ENCODE measurements at regions not wholly inside any gene's neighbourhood (a gene's known extent, or its start where the extent isn't known, plus 50 kb on each side); places are given as distances from the start of the nearest gene placed in this dataset.

- TF ChIP-seq REST (IDR thresholded peaks at IDR 0.05; ENCODE audit: borderline replicate concordance in 1 of 2, low read depth in 1 of 2, low read length in 2 of 2), result no peak
Observed at GRCh38 chr16:73354434-73354833, 306.5 kb upstream of the ZFHX3 start (continued).

DNA sequence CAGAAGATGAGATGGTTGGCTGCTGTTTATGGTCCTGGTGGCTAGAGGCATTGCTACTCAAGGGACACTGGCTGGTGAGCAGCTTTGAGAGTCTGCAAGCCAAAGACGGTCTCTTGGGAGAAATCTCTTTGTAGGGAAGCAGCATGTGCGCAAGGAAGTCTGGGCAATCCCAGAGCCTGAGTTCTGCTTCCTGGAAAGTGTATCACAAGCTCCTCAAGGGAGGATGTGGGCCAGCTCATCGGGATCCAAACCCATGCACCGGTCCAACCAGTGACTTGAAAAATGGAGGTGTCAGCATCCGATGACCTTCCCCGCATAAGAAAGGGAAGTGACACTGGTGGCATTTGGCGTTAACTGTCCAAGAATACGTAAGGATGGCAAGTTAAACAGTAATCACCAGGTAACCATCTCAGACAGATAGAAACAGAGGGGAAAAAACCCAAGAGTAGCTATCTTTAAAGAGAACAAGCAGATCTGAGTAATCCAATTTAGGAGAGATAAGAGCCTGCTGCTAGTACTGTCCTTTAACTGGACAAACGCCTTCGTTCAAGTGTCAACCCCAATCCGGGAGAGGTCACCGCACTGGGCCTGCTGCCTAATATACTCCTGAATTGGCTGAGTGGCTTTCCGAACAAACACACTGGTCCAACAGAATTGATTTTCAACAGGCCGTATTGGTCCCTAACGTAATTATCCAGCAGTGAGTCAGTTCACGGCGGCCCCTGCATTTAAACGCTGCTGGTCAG, 303.0 kb upstream of the ZFHX3 start:
- Histone ChIP-seq H3K27me3 (ENCODE audit: control insufficient read depth in 1 of 2, insufficient read depth in 2 of 2, low read length in 2 of 2) (peaks cover 0 to 26% of the 10 kb centered on the region in 2 experiments; a peak in 4 of 5 replicates), H2AFZ (ENCODE audit: low read length) (no peak overlapping the region), H3K79me2 (ENCODE audit: insufficient read depth, low read length) (no peaks in the 10 kb centered on the region), H3K9me3 (ENCODE audit: low read length) (no peaks in the 10 kb centered on the region), H3K27ac (ENCODE audit: extremely low read length, insufficient read depth, low read length) (no peak overlapping the region), H3K9ac (ENCODE audit: insufficient read depth, low read depth, low read length) (no peak overlapping the region), H3K4me1 (ENCODE audit: insufficient read depth, low read length) (no peaks in the 10 kb centered on the region), H3K4me2 (ENCODE audit: low read depth, low read length) (no peak overlapping the region), H4K20me1 (ENCODE audit: insufficient read depth, low read length) (no peaks in the 10 kb centered on the region), H3K4me3 (replicated peaks in 1 of 3; ENCODE audit: insufficient read depth in 1 of 3, low read depth in 2 of 3, low read length in 3 of 3) (no peak overlapping the region), H3K36me3 (replicated peaks in 1 of 2; ENCODE audit: control insufficient read depth in 1 of 2, insufficient read depth in 2 of 2, low read length in 2 of 2) (no peaks in the 10 kb centered on the region)
- 44% methylated on average over 17 of the region's 18 CpGs for WGBS (ENCODE audit: low lambda C conversion rate)
- CTCF ChIA-PET (ENCODE audit: low intra/inter-chr PET ratio, low total read pairs), result no interaction called here
- in situ Hi-C loops (cut with HindIII; ENCODE audit: extremely low pct_ligation_motif_present, low pct_unique_long_range_greater_than_20kb) (no loop called here), intact Hi-C loops (cut with micrococcal nuclease; ENCODE audit: unreplicated experiment) (no loop called here)
- no peak for DNase-seq (ENCODE audit: low spot score)
- POLR2A ChIA-PET, result no interaction called here
- ATAC-seq, result no peak
- no peak for FAIRE-seq
- no TSS peak for BruUV-seq (replicated peaks)
- TF ChIP-seq ZNF160 (CRISPR knock-in tag; IDR thresholded peaks at IDR 0.05) (no peak), YEATS2 (CRISPR knock-in tag; IDR thresholded peaks at IDR 0.05; ENCODE audit: borderline replicate concordance) (no peak), KLF12 (CRISPR knock-in tag; IDR thresholded peaks at IDR 0.05; ENCODE audit: borderline replicate concordance) (no peak), ZNF33A (CRISPR knock-in tag; IDR thresholded peaks at IDR 0.05; ENCODE audit: borderline replicate concordance) (no peak), ZNF577 (CRISPR knock-in tag; IDR thresholded peaks at IDR 0.05; ENCODE audit: borderline replicate concordance, low read depth) (no peak), MATR3 (CRISPR knock-in tag; IDR thresholded peaks at IDR 0.05) (no peak), REST (IDR thresholded peaks at IDR 0.05; ENCODE audit: borderline replicate concordance in 1 of 2, low read depth in 1 of 2, low read length in 2 of 2) (no peak)
- TF ChIP-seq, protein P1, sequence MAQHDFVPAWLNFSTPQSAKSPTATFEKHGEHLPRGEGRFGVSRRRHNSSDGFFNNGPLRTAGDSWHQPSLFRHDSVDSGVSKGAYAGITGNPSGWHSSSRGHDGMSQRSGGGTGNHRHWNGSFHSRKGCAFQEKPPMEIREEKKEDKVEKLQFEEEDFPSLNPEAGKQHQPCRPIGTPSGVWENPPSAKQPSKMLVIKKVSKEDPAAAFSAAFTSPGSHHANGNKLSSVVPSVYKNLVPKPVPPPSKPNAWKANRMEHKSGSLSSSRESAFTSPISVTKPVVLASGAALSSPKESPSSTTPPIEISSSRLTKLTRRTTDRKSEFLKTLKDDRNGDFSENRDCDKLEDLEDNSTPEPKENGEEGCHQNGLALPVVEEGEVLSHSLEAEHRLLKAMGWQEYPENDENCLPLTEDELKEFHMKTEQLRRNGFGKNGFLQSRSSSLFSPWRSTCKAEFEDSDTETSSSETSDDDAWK (CRISPR knock-in tag; IDR thresholded peaks at IDR 0.05), result no peak
- TF ChIP-seq, protein P2, sequence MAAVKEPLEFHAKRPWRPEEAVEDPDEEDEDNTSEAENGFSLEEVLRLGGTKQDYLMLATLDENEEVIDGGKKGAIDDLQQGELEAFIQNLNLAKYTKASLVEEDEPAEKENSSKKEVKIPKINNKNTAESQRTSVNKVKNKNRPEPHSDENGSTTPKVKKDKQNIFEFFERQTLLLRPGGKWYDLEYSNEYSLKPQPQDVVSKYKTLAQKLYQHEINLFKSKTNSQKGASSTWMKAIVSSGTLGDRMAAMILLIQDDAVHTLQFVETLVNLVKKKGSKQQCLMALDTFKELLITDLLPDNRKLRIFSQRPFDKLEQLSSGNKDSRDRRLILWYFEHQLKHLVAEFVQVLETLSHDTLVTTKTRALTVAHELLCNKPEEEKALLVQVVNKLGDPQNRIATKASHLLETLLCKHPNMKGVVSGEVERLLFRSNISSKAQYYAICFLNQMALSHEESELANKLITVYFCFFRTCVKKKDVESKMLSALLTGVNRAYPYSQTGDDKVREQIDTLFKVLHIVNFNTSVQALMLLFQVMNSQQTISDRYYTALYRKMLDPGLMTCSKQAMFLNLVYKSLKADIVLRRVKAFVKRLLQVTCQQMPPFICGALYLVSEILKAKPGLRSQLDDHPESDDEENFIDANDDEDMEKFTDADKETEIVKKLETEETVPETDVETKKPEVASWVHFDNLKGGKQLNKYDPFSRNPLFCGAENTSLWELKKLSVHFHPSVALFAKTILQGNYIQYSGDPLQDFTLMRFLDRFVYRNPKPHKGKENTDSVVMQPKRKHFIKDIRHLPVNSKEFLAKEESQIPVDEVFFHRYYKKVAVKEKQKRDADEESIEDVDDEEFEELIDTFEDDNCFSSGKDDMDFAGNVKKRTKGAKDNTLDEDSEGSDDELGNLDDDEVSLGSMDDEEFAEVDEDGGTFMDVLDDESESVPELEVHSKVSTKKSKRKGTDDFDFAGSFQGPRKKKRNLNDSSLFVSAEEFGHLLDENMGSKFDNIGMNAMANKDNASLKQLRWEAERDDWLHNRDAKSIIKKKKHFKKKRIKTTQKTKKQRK (IDR thresholded peaks at IDR 0.05; ENCODE audit: low read length), result no peak

Data from HepG2 (cell line).